ENCODE measurements at regions not wholly inside any gene's neighbourhood (a gene's known extent, or its start where the extent isn't known, plus 50 kb on each side); places are given as distances from the start of the nearest gene placed in this dataset.

- FAIRE-seq, result no peak
- no peaks in the 10 kb centered on the region for H3K23me2 ChIP-seq (ENCODE audit: low read depth, low read length)
- no peak overlapping the region for H2BK5ac ChIP-seq (ENCODE audit: low read depth, low read length)
- H3K79me1 ChIP-seq (ENCODE audit: low read depth, low read length), result no peaks in the 10 kb centered on the region
- H3K9ac ChIP-seq (replicated peaks in 1 of 4; ENCODE audit: extremely low read depth in 1 of 4, low read depth in 3 of 4, low read length in 3 of 4), result no peak overlapping the region
- H3K4me3 ChIP-seq (ENCODE audit: extremely low read depth in 1 of 4, insufficient read depth in 2 of 4, low read depth in 3 of 4, low read length in 4 of 4), result no peak overlapping the region
- ChIA-PET POLR2A (ENCODE audit: partially characterized antibody) (no interaction called here), CTCF (ENCODE audit: partially characterized antibody) (no interaction called here)
- H2BK120ac ChIP-seq (replicated peaks; ENCODE audit: low read depth, low read length), result no peak overlapping the region
- H2BK12ac ChIP-seq (ENCODE audit: low read depth, low read length), result no peak overlapping the region
- H2AFZ ChIP-seq (ENCODE audit: low read length), result no peak overlapping the region
- H2AK5ac ChIP-seq (ENCODE audit: low read depth, low read length), result no peak overlapping the region
- no peaks in the 10 kb centered on the region for H3K4me1 ChIP-seq (replicated peaks in 1 of 4; ENCODE audit: control insufficient read depth in 3 of 4, insufficient read depth in 4 of 4, low read length in 3 of 4)
- no peaks in the 10 kb centered on the region for H3K36me3 ChIP-seq (ENCODE audit: control insufficient read depth in 2 of 4, insufficient read depth in 4 of 4, low read length in 3 of 4)
- H3K9me3 ChIP-seq (ENCODE audit: insufficient read depth in 2 of 2, low read depth in 1 of 2, low read length in 1 of 2), result no peaks in the 10 kb centered on the region
- H4K8ac ChIP-seq (ENCODE audit: extremely low read depth, insufficient read depth, low read length), result no peak overlapping the region
- no peak overlapping the region for H3K14ac ChIP-seq (ENCODE audit: insufficient read length)
- no peak overlapping the region for H3K27ac ChIP-seq (ENCODE audit: low read depth, low read length)
- H3K23ac ChIP-seq (ENCODE audit: insufficient read length), result no peak overlapping the region
- no peak overlapping the region for H3K18ac ChIP-seq (ENCODE audit: extremely low read depth, low read length)
- no peaks in the 10 kb centered on the region for H4K20me1 ChIP-seq (replicated peaks in 1 of 2; ENCODE audit: control insufficient read depth in 1 of 2, insufficient read depth in 2 of 2, low read length in 2 of 2)
- no peak overlapping the region for H2BK15ac ChIP-seq (ENCODE audit: low read length)
- H3K27me3 ChIP-seq (replicated peaks in 1 of 4; ENCODE audit: control insufficient read depth in 3 of 4, extremely low read depth in 1 of 4, insufficient read depth in 3 of 4, low read length in 3 of 4), result no peaks in the 10 kb centered on the region
- H3K4me2 ChIP-seq (ENCODE audit: insufficient read depth in 1 of 2, low read depth in 2 of 2, low read length in 2 of 2), result no peak overlapping the region
- DNase-seq (ENCODE audit: low read depth in 1 of 2, low spot score in 2 of 2), result no peak
- no peak overlapping the region for H3K56ac ChIP-seq (replicated peaks; ENCODE audit: insufficient read length, low read depth, low read length)
- no peak overlapping the region for H4K5ac ChIP-seq (ENCODE audit: insufficient read length, low read depth, low read length)
- 96% methylated on average over 1 of the region's 1 CpG; no CpG with 5 or more reads in 1 of the 2 experiments for WGBS, 2 experiments (ENCODE audit: extremely low coverage in 1 of 2, insufficient coverage in 1 of 2, insufficient read length in 1 of 2, insufficient replicate concordance in 2 of 2, low coverage in 1 of 2, low lambda C conversion rate in 2 of 2, missing lambda C conversion rate in 1 of 2)
- no peak overlapping the region for H3K4ac ChIP-seq (replicated peaks; ENCODE audit: insufficient read length, low read depth, low read length)
- no peak overlapping the region for H4K91ac ChIP-seq (replicated peaks; ENCODE audit: insufficient read length, low read length)
- H3K79me2 ChIP-seq (ENCODE audit: control insufficient read depth in 1 of 2, insufficient read depth in 2 of 2, low read length in 2 of 2), result no peaks in the 10 kb centered on the region
- no peak overlapping the region for H2BK20ac ChIP-seq (ENCODE audit: low read length)
- TF ChIP-seq RBBP5 (IDR thresholded peaks at IDR 0.05; ENCODE audit: borderline replicate concordance, low read depth, low read length), result no peak
- TF ChIP-seq SP1 (IDR thresholded peaks at IDR 0.05; ENCODE audit: low read depth, low read length), result no peak
- TF ChIP-seq KDM5A (IDR thresholded peaks at IDR 0.05; ENCODE audit: low read length), result no peak
- TF ChIP-seq CHD2 (IDR thresholded peaks at IDR 0.05; ENCODE audit: low read length), result no peak
- no peak for TF ChIP-seq ATF2 (IDR thresholded peaks at IDR 0.05; ENCODE audit: low read length)
- no peak for TF ChIP-seq SIX5 (IDR thresholded peaks at IDR 0.05; ENCODE audit: low read depth, low read length)
- TF ChIP-seq KDM4A (IDR thresholded peaks at IDR 0.05; ENCODE audit: low read depth, low read length, severe bottlenecking), result no peak
- no peak for TF ChIP-seq KDM1A (IDR thresholded peaks at IDR 0.05; ENCODE audit: borderline replicate concordance, low read length)
- TF ChIP-seq CBX8 (IDR thresholded peaks at IDR 0.05; ENCODE audit: borderline replicate concordance, low read depth, low read length), result no peak
- TF ChIP-seq BCL11A (IDR thresholded peaks at IDR 0.05; ENCODE audit: low read depth in 2 of 2, low read length in 2 of 2), result no peak
- no peak for TF ChIP-seq HDAC2 (IDR thresholded peaks at IDR 0.05; ENCODE audit: borderline replicate concordance in 1 of 2, low read depth in 2 of 2, low read length in 2 of 2)
- TF ChIP-seq RFX5 (IDR thresholded peaks at IDR 0.05; ENCODE audit: borderline replicate concordance, low read depth, low read length), result no peak
- no peak for TF ChIP-seq FOSL1 (IDR thresholded peaks at IDR 0.05; ENCODE audit: insufficient read depth, low read depth, low read length)
Observed at GRCh38 chr13:104900191-104900817, 1635.2 kb downstream of the EFNB2 start.
